ENCODE measurements at regions not wholly inside any gene's neighbourhood (a gene's known extent, or its start where the extent isn't known, plus 50 kb on each side); places are given as distances from the start of the nearest gene placed in this dataset.

DNA sequence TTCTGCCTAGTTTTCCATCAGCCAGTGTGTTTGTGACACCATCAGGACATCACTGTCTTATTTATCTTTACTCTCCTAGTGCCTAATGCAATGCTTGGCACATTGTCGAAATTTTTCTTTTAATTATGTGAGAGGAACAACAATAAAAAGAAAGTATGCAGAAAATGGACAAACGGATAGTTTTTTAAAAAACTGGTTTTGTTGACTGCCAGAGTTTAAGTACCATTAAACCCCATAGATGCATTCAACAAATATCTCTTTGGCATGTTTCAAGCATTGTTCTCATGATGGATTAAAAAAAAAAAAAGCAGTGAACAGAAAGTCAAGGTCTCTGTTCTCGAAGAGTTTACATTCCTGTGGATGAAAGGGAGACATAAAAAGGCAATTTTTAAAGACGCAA, 398.4 kb downstream of the PPP3CA start:
- TF ChIP-seq, protein P1, sequence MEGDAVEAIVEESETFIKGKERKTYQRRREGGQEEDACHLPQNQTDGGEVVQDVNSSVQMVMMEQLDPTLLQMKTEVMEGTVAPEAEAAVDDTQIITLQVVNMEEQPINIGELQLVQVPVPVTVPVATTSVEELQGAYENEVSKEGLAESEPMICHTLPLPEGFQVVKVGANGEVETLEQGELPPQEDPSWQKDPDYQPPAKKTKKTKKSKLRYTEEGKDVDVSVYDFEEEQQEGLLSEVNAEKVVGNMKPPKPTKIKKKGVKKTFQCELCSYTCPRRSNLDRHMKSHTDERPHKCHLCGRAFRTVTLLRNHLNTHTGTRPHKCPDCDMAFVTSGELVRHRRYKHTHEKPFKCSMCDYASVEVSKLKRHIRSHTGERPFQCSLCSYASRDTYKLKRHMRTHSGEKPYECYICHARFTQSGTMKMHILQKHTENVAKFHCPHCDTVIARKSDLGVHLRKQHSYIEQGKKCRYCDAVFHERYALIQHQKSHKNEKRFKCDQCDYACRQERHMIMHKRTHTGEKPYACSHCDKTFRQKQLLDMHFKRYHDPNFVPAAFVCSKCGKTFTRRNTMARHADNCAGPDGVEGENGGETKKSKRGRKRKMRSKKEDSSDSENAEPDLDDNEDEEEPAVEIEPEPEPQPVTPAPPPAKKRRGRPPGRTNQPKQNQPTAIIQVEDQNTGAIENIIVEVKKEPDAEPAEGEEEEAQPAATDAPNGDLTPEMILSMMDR (conservative IDR thresholded peaks at IDR 0.05; ENCODE audit: low read depth, low read length) = no peak
- TF ChIP-seq EZH2 (IDR thresholded peaks at IDR 0.05; ENCODE audit: borderline replicate concordance, low read depth, low read length, poor library complexity, severe bottlenecking) = no peak
